ENCODE measurements at regions not wholly inside any gene's neighbourhood (a gene's known extent, or its start where the extent isn't known, plus 50 kb on each side); places are given as distances from the start of the nearest gene placed in this dataset.

GRCh38 chr6:20024316-20024673 is 187.1 kb downstream of the ID4 start:
- no peak for TF ChIP-seq TAF1 (IDR thresholded peaks at IDR 0.05; ENCODE audit: borderline replicate concordance, insufficient read depth, low read length)
- TF ChIP-seq FOXP2 (optimal IDR thresholded peaks at IDR 0.05; ENCODE audit: borderline replicate concordance, extremely low read depth, extremely low read length, insufficient read depth) = no peak
- no peak for TF ChIP-seq SIN3A (IDR thresholded peaks at IDR 0.05; ENCODE audit: borderline replicate concordance, insufficient read depth, low read length)
- no peak for TF ChIP-seq POLR2AphosphoS5 (IDR thresholded peaks at IDR 0.05; ENCODE audit: low read depth, low read length)
- TF ChIP-seq, protein P1, sequence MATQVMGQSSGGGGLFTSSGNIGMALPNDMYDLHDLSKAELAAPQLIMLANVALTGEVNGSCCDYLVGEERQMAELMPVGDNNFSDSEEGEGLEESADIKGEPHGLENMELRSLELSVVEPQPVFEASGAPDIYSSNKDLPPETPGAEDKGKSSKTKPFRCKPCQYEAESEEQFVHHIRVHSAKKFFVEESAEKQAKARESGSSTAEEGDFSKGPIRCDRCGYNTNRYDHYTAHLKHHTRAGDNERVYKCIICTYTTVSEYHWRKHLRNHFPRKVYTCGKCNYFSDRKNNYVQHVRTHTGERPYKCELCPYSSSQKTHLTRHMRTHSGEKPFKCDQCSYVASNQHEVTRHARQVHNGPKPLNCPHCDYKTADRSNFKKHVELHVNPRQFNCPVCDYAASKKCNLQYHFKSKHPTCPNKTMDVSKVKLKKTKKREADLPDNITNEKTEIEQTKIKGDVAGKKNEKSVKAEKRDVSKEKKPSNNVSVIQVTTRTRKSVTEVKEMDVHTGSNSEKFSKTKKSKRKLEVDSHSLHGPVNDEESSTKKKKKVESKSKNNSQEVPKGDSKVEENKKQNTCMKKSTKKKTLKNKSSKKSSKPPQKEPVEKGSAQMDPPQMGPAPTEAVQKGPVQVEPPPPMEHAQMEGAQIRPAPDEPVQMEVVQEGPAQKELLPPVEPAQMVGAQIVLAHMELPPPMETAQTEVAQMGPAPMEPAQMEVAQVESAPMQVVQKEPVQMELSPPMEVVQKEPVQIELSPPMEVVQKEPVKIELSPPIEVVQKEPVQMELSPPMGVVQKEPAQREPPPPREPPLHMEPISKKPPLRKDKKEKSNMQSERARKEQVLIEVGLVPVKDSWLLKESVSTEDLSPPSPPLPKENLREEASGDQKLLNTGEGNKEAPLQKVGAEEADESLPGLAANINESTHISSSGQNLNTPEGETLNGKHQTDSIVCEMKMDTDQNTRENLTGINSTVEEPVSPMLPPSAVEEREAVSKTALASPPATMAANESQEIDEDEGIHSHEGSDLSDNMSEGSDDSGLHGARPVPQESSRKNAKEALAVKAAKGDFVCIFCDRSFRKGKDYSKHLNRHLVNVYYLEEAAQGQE (IDR thresholded peaks at IDR 0.05; ENCODE audit: insufficient read depth in 1 of 2, low read depth in 2 of 2, low read length in 2 of 2) = no peak

DNA sequence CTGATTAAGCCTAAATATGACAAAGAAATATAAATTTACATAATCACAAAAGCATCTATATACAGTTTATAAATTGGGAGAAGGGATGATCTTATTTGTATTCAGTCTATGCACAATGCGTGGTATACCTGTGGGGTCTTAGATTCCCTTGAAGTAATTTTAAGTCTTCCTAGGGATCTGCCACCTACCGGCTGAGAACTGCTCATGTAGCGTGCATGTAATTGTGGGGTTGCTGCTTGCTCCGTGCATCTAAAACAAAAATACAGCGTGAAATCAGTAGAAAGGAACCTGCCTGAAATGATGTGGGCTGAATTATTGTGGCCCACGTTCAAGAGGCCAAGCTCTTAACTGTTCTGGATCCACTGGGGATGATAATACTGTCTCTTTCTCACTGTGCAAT is 187.3 kb downstream of the MBOAT1 start:
- TF ChIP-seq SIN3A (IDR thresholded peaks at IDR 0.05; ENCODE audit: borderline replicate concordance, insufficient read depth, low read length) = no peak
- TF ChIP-seq FOXP2 (optimal IDR thresholded peaks at IDR 0.05; ENCODE audit: borderline replicate concordance, extremely low read depth, extremely low read length, insufficient read depth) = no peak
- TF ChIP-seq, protein P1 (IDR thresholded peaks at IDR 0.05; ENCODE audit: insufficient read depth in 1 of 2, low read depth in 2 of 2, low read length in 2 of 2) = no peak

DNA sequence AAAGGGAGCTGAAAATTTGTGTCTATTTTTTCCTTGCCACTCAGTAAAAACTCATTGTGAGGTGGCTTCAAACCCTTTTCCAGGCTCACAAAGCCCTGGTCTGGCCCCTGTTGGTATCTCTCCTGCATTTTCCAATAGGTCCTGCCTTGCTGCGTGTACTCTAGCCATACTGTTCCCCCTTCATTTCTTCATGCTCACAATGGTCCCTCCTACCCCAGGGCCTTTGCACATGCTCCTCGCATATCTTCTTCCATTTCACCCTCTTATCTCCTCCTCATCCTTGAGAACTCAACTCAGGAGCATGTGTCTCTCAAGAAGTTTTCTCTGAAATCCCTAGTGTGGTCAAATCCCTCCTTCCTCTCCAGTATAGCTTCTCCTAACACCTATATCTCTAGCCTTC is 186.6 kb downstream of the MBOAT1 start:
- TF ChIP-seq TAF1 (IDR thresholded peaks at IDR 0.05; ENCODE audit: borderline replicate concordance, insufficient read depth, low read length) = no peak
- no peak for TF ChIP-seq SIN3A (IDR thresholded peaks at IDR 0.05; ENCODE audit: borderline replicate concordance, insufficient read depth, low read length)
- TF ChIP-seq, protein P1 (IDR thresholded peaks at IDR 0.05; ENCODE audit: insufficient read depth in 1 of 2, low read depth in 2 of 2, low read length in 2 of 2) = no peak
- TF ChIP-seq POLR2AphosphoS5 (IDR thresholded peaks at IDR 0.05; ENCODE audit: low read depth, low read length) = no peak
- no peak for TF ChIP-seq FOXP2 (optimal IDR thresholded peaks at IDR 0.05; ENCODE audit: borderline replicate concordance, extremely low read depth, extremely low read length, insufficient read depth)

DNA sequence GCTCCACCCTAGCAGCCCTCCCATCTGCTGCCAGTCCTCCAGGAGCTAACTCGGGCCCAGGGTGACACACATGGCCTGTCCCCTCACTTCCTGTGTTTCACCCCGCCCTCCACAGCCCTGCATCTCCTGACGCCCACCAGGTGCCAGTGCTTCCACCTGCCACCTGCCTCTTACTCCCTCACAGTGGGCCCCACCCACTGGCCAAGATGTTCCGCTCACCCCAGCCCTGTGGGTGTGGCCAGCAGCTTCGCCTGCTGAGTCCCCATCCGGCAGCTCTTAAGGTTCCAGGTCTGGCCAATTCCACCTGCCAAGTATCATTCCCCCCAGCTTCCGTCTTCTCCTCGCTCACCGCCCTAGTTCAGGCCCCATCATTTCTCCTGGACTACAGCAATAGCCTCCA is 184.1 kb downstream of the MBOAT1 start:
- TF ChIP-seq POLR2AphosphoS5 (IDR thresholded peaks at IDR 0.05; ENCODE audit: low read depth, low read length) (no peak), SIN3A (IDR thresholded peaks at IDR 0.05; ENCODE audit: borderline replicate concordance, insufficient read depth, low read length) (no peak), FOXP2 (optimal IDR thresholded peaks at IDR 0.05; ENCODE audit: borderline replicate concordance, extremely low read depth, extremely low read length, insufficient read depth) (no peak)
- TF ChIP-seq, protein P1 (IDR thresholded peaks at IDR 0.05; ENCODE audit: insufficient read depth in 1 of 2, low read depth in 2 of 2, low read length in 2 of 2) = no peak

- TF ChIP-seq SIN3A (IDR thresholded peaks at IDR 0.05; ENCODE audit: borderline replicate concordance, insufficient read depth, low read length) (no peak), TAF1 (IDR thresholded peaks at IDR 0.05; ENCODE audit: borderline replicate concordance, insufficient read depth, low read length) (no peak), POLR2AphosphoS5 (IDR thresholded peaks at IDR 0.05; ENCODE audit: low read depth, low read length) (no peak), FOXP2 (optimal IDR thresholded peaks at IDR 0.05; ENCODE audit: borderline replicate concordance, extremely low read depth, extremely low read length, insufficient read depth) (no peak)
- TF ChIP-seq, protein P1 (IDR thresholded peaks at IDR 0.05; ENCODE audit: insufficient read depth in 1 of 2, low read depth in 2 of 2, low read length in 2 of 2) = no peak
Measured at GRCh38 chr6:20028562-20028961, 183.7 kb downstream of the MBOAT1 start.

Data from PFSK-1 (cell line).